GM21619 (cell line): ENCODE measurements at regions not wholly inside any gene's neighbourhood (a gene's known extent, or its start where the extent isn't known, plus 50 kb on each side); places are given as distances from the start of the nearest gene placed in this dataset.
"Not testable (repeated sequence)": the region's sequence is repeated elsewhere in the genome, so short reads cannot be mapped to it uniquely, and the experiment has no call there.

Experiments
- ATAC-seq: cut with Tn5 transposase; IDR thresholded peaks from one replicate; pipeline ENCODE4 v1.9.1; 2021; ENCODE audit not compliant: unreplicated experiment

GRCh38 chr13:109983447-109983846 lies 197.1 kb upstream of the IRS2 start:
- ATAC-seq: no peak

GRCh38 chr13:109981000-109981399 lies 194.6 kb upstream of the IRS2 start:
- ATAC-seq: no peak

GRCh38 chr13:109979676-109980075 lies 193.3 kb upstream of the IRS2 start:
- ATAC-seq: not testable (repeated sequence)

GRCh38 chr13:109979228-109979627 lies 192.8 kb upstream of the IRS2 start:
- no peak for ATAC-seq

- ATAC-seq: no peak
These were observed 191.0 kb upstream of the IRS2 start for GRCh38 chr13:109977212-109977968.

GRCh38 chr13:109976206-109976997 lies 190.0 kb upstream of the IRS2 start:
- no peak for ATAC-seq

GRCh38 chr13:109974354-109974753 lies 188.0 kb upstream of the IRS2 start:
- no peak for ATAC-seq

GRCh38 chr13:109973279-109973678 lies 186.9 kb upstream of the IRS2 start:
- ATAC-seq: no peak

- no peak for ATAC-seq
These were observed 185.2 kb upstream of the IRS2 start for GRCh38 chr13:109971456-109972090.

GRCh38 chr13:109971006-109971405 lies 184.6 kb upstream of the IRS2 start:
- no peak for ATAC-seq

GRCh38 chr13:109968876-109969577 lies 182.6 kb upstream of the IRS2 start:
- no peak for ATAC-seq

- ATAC-seq: no peak
These were observed 177.7 kb upstream of the IRS2 start for GRCh38 chr13:109963960-109964563.

- no peak for ATAC-seq
These were observed 177.0 kb upstream of the IRS2 start for GRCh38 chr13:109963384-109963783.

GRCh38 chr13:109959903-109960302 lies 173.5 kb upstream of the IRS2 start:
- ATAC-seq: no peak

GRCh38 chr13:109957875-109958274 lies 171.5 kb upstream of the IRS2 start:
- ATAC-seq: no peak

GRCh38 chr13:109955598-109955997 lies 169.2 kb upstream of the IRS2 start:
- ATAC-seq: no peak

GRCh38 chr13:109954441-109954840 lies 168.1 kb upstream of the IRS2 start:
- ATAC-seq: no peak

GRCh38 chr13:109951491-109951890 lies 165.1 kb upstream of the IRS2 start:
- no peak for ATAC-seq

GRCh38 chr13:109949397-109949796 lies 163.0 kb upstream of the IRS2 start:
- ATAC-seq: no peak

- ATAC-seq: no peak
These were observed 160.6 kb upstream of the IRS2 start for GRCh38 chr13:109947006-109947405.
